HCT116 (cell line): ENCODE measurements at regions not wholly inside any gene's neighbourhood (a gene's known extent, or its start where the extent isn't known, plus 50 kb on each side); places are given as distances from the start of the nearest gene placed in this dataset.

Source experiments
- ATAC-seq: fragments of 200-7000 bp; cut with Tn5 transposase; 2 replicates; pipeline ENCODE4 v1.9.1; 2020; ENCODE audit warnings: mild to moderate bottlenecking, moderate library complexity
- BruUV-seq: library from RNA; stranded (reverse); fragments of 400-500 nt; replicated peaks from 2 replicates; lab custom pipeline; 2021; lab: Mats Ljungman, UMichigan
- CTCF ChIA-PET: fragments of 300-600 bp; sonication (Branson Sonifier 250); formaldehyde crosslinking; loops from one replicate; lab custom pipeline; 2021; ENCODE audit warnings: antibody characterized with exemption; lab: Charles Lee
- POLR2A ChIA-PET: fragments of 300-600, 350-600 bp; sonication (Branson Sonifier 250); formaldehyde crosslinking; loops from one replicate; lab custom pipeline; 2021; ENCODE audit warnings: antibody characterized with exemption; lab: Charles Lee
- RAD21 ChIA-PET, 2 experiments: fragments of 300-600 bp; sonication (Branson Sonifier 250); formaldehyde crosslinking; loops; one replicate each; lab custom pipeline; 2023; ENCODE audit warnings: low total read pairs in 2 of 2; ENCODE audit not compliant: uncharacterized antibody in 2 of 2, unreplicated experiment in 2 of 2, low non-redundant PET in 1 of 2; lab: Charles Lee
- DNase-seq: peaks from one replicate; pipeline ENCODE4 v3.0.0-alpha.2; 2010; ENCODE audit warnings: low read depth, low spot score
- H2AFZ ChIP-seq: fragments of 200-600 bp; shearing (Covaris generic), sonication (generic); 2 replicates; pipeline ENCODE4 v1.6.1; 2017; ENCODE audit warnings: low read depth, mixed run types, mixed read lengths, antibody characterized with exemption, low read length; ENCODE audit not compliant: poor library complexity, severe bottlenecking
- H3K27ac ChIP-seq: 2 replicates; pipeline ENCODE4 v1.5.1; 2012; ENCODE audit warnings: low read depth, low read length
- H3K27me3 ChIP-seq: fragments of 200-600 bp; sonication (generic); 2 replicates; pipeline ENCODE4 v1.6.1; 2016; ENCODE audit warnings: mixed run types, low read length, mixed read lengths; ENCODE audit not compliant: insufficient read depth
- H3K36me3 ChIP-seq, 2 experiments: fragments of 200-500 bp in 1 of 2; fragments of 200-600 bp in 1 of 2; sonication (Bioruptor generic) in 1 of 2; sonication (generic) in 1 of 2; 2 replicates each; pipeline versions ENCODE4 v1.5.1 to v1.6.1; 2014 to 2016; ENCODE audit warnings: low read length in 2 of 2, inconsistent platforms in 1 of 2, mixed read lengths in 1 of 2, mixed run types in 1 of 2; ENCODE audit not compliant: insufficient read depth in 2 of 2, control insufficient read depth in 1 of 2
- H3K4me1 ChIP-seq, 2 experiments: fragments of 200-600 bp in 1 of 2; sonication (generic) in 1 of 2; 2 replicates each; pipeline versions ENCODE4 v1.5.1 to v1.6.1; 2012 to 2017; ENCODE audit warnings: low read length in 2 of 2, inconsistent platforms in 1 of 2, mild to moderate bottlenecking in 1 of 2, mixed read lengths in 1 of 2, mixed run types in 1 of 2, moderate library complexity in 1 of 2; ENCODE audit not compliant: insufficient read depth in 2 of 2, control insufficient read depth in 1 of 2
- H3K4me2 ChIP-seq: fragments of 200-600 bp; sonication (generic); 2 replicates; pipeline ENCODE4 v1.6.1; 2017; ENCODE audit warnings: mixed run types, low read length, mixed read lengths
- H3K4me3 ChIP-seq, 2 experiments: fragments of 200-600 bp in 1 of 2; sonication (generic) in 1 of 2; replicated peaks in 1 of 2; 2 replicates each; pipeline ENCODE4 v1.5.1; 2011 to 2016; ENCODE audit warnings: low read length in 2 of 2, control low read depth in 1 of 2, low read depth in 1 of 2, mild to moderate bottlenecking in 1 of 2, mixed read lengths in 1 of 2, mixed run types in 1 of 2
- H3K79me2 ChIP-seq: fragments of 200-600 bp; sonication (generic); 2 replicates; pipeline ENCODE4 v1.6.1; 2017; ENCODE audit warnings: mild to moderate bottlenecking, mixed run types, low read length, moderate library complexity, mixed read lengths; ENCODE audit not compliant: insufficient read depth
- H3K9ac ChIP-seq: fragments of 200-600 bp; sonication (generic); 2 replicates; pipeline ENCODE4 v1.6.1; 2016; ENCODE audit warnings: low read length, mixed read lengths
- H3K9me2 ChIP-seq: fragments of 200-600 bp; sonication (generic), shearing (Covaris generic); 2 replicates; pipeline ENCODE4 v1.6.1; 2017; ENCODE audit warnings: mixed run types, mild to moderate bottlenecking, moderate library complexity; ENCODE audit not compliant: insufficient read depth
- H3K9me3 ChIP-seq, 2 experiments: fragments of 200-500 bp in 1 of 2; fragments of 200-600 bp in 1 of 2; sonication (Bioruptor generic) in 1 of 2; sonication (generic) in 1 of 2; 2 replicates each; pipeline ENCODE4 v1.6.1; 2014 to 2017; ENCODE audit warnings: low read length in 2 of 2, mixed read lengths in 2 of 2, inconsistent platforms in 1 of 2, low read depth in 1 of 2, mild to moderate bottlenecking in 1 of 2, mixed run types in 1 of 2, moderate library complexity in 1 of 2; ENCODE audit not compliant: control insufficient read depth in 1 of 2, insufficient read depth in 1 of 2
- H4K20me1 ChIP-seq: fragments of 200-600 bp; sonication (generic), shearing (Covaris generic); 2 replicates; pipeline ENCODE4 v1.6.1; 2017; ENCODE audit warnings: mixed run types, mild to moderate bottlenecking, moderate library complexity; ENCODE audit not compliant: insufficient read depth
- CBX3 ChIP-seq: IDR thresholded peaks from 2 replicates; pipeline ENCODE4 v1.6.1; 2012; ENCODE audit warnings: low read depth
- EGR1 ChIP-seq: IDR thresholded peaks from 2 replicates; pipeline ENCODE4 v1.6.1; 2012; ENCODE audit warnings: low read depth
- ELF1 ChIP-seq: IDR thresholded peaks from 2 replicates; pipeline ENCODE4 v1.6.1; 2012; ENCODE audit warnings: low read depth, borderline replicate concordance
- EZH2 ChIP-seq: fragments of 200-600 bp; sonication (generic); IDR thresholded peaks from 2 replicates; pipeline ENCODE4 v1.6.1; 2017; ENCODE audit warnings: antibody characterized with exemption, mixed run types
- EZH2phosphoT487 ChIP-seq: fragments of 200-600 bp; IDR thresholded peaks from 2 replicates; pipeline ENCODE4 v1.6.1; 2018; ENCODE audit warnings: antibody characterized with exemption, borderline replicate concordance
- FOSL1 ChIP-seq: IDR thresholded peaks from 2 replicates; pipeline ENCODE4 v1.6.1; 2012; ENCODE audit warnings: low read depth
- RAD21 ChIP-seq: IDR thresholded peaks from 2 replicates; pipeline ENCODE4 v1.6.1; 2012; ENCODE audit warnings: low read depth, mild to moderate bottlenecking
- SRF ChIP-seq: IDR thresholded peaks from 2 replicates; pipeline ENCODE4 v1.6.1; 2012; ENCODE audit warnings: low read depth
- TCF7L2 ChIP-seq: IDR thresholded peaks from 2 replicates; pipeline ENCODE4 v1.7.0; 2011; ENCODE audit warnings: borderline replicate concordance, inconsistent platforms; ENCODE audit not compliant: insufficient read depth, insufficient read length; ENCODE audit errors: extremely low read depth
- YY1 ChIP-seq: IDR thresholded peaks from 2 replicates; pipeline ENCODE4 v1.6.1; 2011; ENCODE audit warnings: low read length, low read depth, moderate library complexity, mild to moderate bottlenecking; ENCODE audit not compliant: insufficient replicate concordance; ENCODE audit errors: extremely low read depth
- ZFX ChIP-seq: fragments of 450-650 bp; IDR thresholded peaks from 2 replicates; pipeline ENCODE4 v1.6.1; 2017
- ZNF274 ChIP-seq: fragments of 200-500 bp; sonication (Bioruptor generic); IDR thresholded peaks from 2 replicates; pipeline ENCODE4 v1.6.1; 2014; ENCODE audit warnings: mild to moderate bottlenecking, low read depth, low read length, inconsistent platforms
- intact Hi-C: fragments of 100-400 bp; cut with micrococcal nuclease; formaldehyde crosslinking; loops from 2 replicates; pipeline ENCODE4 v1.10.0; 2022
- TF ChIP-seq, protein P1 (sequence below): IDR thresholded peaks from 2 replicates; pipeline ENCODE4 v1.6.1; 2012
- TF ChIP-seq, protein P2 (sequence below), 3 experiments: fragments of 200-600 bp in 1 of 3; sonication (generic) in 1 of 3; IDR thresholded peaks in 2 of 3; conservative IDR thresholded peaks in 1 of 3; 2 replicates each; pipeline ENCODE4 v1.5.1; 2012 to 2017; ENCODE audit warnings: low read depth in 2 of 3, low read length in 2 of 3, antibody characterized with exemption in 1 of 3, borderline replicate concordance in 1 of 3, control low read depth in 1 of 3, mild to moderate bottlenecking in 1 of 3, mixed read lengths in 1 of 3, mixed run types in 1 of 3, moderate library complexity in 1 of 3; ENCODE audit not compliant: insufficient read depth in 1 of 3

DNA sequence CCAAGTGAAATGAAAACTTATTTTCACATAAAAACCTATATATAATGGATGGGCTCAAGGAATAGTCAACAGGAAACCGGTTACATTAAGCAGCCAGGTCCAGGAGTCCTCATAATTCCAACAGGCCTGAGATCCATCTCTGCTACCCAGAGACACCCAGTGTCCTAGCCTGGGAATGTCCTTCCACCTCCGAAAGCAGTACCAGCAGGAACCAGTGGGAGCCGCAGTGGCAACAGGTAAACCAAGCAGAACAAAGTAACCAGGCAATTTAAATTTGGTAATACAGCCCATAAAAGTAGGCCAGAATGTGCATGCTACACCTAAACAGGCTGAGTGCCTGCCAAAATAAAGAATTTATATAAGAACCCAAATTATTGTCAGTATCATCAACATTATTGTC is 195.6 kb downstream of the ZBBX start:
- ChIA-PET CTCF (no interaction called here), RAD21 (no interaction called here), POLR2A (no interaction called here)
- intact Hi-C loops: no loop called here
- Histone ChIP-seq H3K4me1 (no peaks in the 10 kb centered on the region), H3K4me3 (no peak overlapping the region), H3K27me3 (no peaks in the 10 kb centered on the region), H3K27ac (no peak overlapping the region), H3K9me3 (no peaks in the 10 kb centered on the region), H2AFZ (no peak overlapping the region), H3K4me2 (no peak overlapping the region), H3K36me3 (no peaks in the 10 kb centered on the region), H4K20me1 (no peaks in the 10 kb centered on the region), H3K79me2 (no peaks in the 10 kb centered on the region), H3K9ac (no peak overlapping the region), H3K9me2 (no peaks in the 10 kb centered on the region)
- TF ChIP-seq CBX3: no peak
- TF ChIP-seq EGR1: no peak
- no peak for TF ChIP-seq ZNF274
- TF ChIP-seq ZFX: no peak
- TF ChIP-seq, protein P1, sequence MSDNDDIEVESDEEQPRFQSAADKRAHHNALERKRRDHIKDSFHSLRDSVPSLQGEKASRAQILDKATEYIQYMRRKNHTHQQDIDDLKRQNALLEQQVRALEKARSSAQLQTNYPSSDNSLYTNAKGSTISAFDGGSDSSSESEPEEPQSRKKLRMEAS: no peak
- no peak for TF ChIP-seq EZH2
- no peak for TF ChIP-seq SRF
- TF ChIP-seq RAD21: peak; percentile 40
- TF ChIP-seq TCF7L2: no peak
- TF ChIP-seq, protein P2, sequence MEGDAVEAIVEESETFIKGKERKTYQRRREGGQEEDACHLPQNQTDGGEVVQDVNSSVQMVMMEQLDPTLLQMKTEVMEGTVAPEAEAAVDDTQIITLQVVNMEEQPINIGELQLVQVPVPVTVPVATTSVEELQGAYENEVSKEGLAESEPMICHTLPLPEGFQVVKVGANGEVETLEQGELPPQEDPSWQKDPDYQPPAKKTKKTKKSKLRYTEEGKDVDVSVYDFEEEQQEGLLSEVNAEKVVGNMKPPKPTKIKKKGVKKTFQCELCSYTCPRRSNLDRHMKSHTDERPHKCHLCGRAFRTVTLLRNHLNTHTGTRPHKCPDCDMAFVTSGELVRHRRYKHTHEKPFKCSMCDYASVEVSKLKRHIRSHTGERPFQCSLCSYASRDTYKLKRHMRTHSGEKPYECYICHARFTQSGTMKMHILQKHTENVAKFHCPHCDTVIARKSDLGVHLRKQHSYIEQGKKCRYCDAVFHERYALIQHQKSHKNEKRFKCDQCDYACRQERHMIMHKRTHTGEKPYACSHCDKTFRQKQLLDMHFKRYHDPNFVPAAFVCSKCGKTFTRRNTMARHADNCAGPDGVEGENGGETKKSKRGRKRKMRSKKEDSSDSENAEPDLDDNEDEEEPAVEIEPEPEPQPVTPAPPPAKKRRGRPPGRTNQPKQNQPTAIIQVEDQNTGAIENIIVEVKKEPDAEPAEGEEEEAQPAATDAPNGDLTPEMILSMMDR (IDR thresholded peaks at IDR 0.05 in 2 of 3, conservative IDR thresholded peaks at IDR 0.05 in 1 of 3; ENCODE audit: borderline replicate concordance in 1 of 3, insufficient read depth in 1 of 3, low read depth in 2 of 3, low read length in 2 of 3): peak; percentile 39 to 60 (median 53); a peak in 5 of 6 replicates
- TF ChIP-seq YY1: no peak
- TF ChIP-seq EZH2phosphoT487: no peak
- TF ChIP-seq FOSL1: no peak
- TF ChIP-seq ELF1: no peak
- BruUV-seq: no TSS peak
- DNase-seq (no peak), ATAC-seq (peak; percentile 91)
